AG09319 (cell line): ENCODE measurements at regions not wholly inside any gene's neighbourhood (a gene's known extent, or its start where the extent isn't known, plus 50 kb on each side); places are given as distances from the start of the nearest gene placed in this dataset.

Experiments
- DNase-seq: peaks from one replicate; pipeline ENCODE4 v3.0.0-alpha.2; 2010; ENCODE audit warnings: low read depth; ENCODE audit errors: extremely low read depth
- CTCF ChIP-seq: IDR thresholded peaks from 2 replicates; pipeline ENCODE4 v1.5.1; 2011; ENCODE audit warnings: low read depth, mild to moderate bottlenecking, inconsistent platforms, low read length, moderate library complexity

- TF ChIP-seq CTCF, result no peak
- no peak for DNase-seq
These were observed 179.1 kb upstream of the OTX2 start for GRCh38 chr14:56989359-56989758.

GRCh38 chr14:56979936-56980335 is 169.7 kb upstream of the OTX2 start:
- DNase-seq, result no peak
- TF ChIP-seq CTCF, result no peak

GRCh38 chr14:56976211-56976610 is 165.9 kb upstream of the OTX2 start:
- no peak for TF ChIP-seq CTCF
- no peak for DNase-seq

GRCh38 chr14:56975521-56975920 is 165.2 kb upstream of the OTX2 start:
- no peak for DNase-seq

DNA sequence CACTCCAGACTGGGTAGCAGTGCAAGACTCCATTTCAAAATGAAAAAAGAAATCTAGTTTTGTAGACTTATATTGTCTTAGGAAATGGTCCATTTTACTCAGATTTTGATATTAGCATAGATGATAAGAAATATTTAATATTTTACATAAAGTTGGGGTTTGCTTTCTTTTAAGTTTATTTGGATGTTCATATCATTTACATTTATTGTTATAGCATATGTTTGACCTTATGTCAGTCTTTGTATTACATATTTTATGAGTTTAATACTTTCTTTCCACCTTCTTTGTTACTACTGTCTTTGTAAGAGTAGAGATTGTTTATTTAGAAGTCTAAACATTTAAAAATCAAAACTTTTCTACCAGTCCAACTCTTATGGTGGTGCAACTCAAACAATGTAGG is 162.7 kb upstream of the OTX2 start:
- TF ChIP-seq CTCF, result no peak
- no peak for DNase-seq

More at GRCh38 chr14:56975521-56975920, 165.2 kb upstream of the OTX2 start:
- TF ChIP-seq CTCF, result no peak

DNA sequence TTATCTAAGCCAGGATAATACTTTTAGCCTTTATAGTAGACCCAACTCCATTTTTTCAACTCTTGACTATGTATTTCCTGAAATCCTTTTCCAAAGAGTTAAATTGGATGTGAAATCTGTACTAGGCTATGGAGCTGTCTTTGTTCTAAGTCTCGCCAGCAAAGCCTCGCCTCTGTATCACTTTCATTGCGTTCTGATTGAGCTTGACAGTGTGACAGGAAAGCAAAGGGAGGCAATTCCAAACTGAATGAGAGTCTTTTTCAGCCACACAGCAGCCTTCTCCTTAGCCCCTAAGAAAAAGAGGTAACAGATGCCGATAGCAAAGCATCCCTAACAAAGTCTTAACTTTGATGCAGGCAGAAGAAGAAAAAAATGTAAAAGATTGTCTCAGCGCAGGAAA is 154.6 kb upstream of the OTX2 start:
- TF ChIP-seq CTCF, result no peak

GRCh38 chr14:56963381-56963780 is 153.1 kb upstream of the OTX2 start:
- no peak for TF ChIP-seq CTCF
- no peak for DNase-seq

More for the DNA sequence above, 154.6 kb upstream of the OTX2 start:
- no peak for DNase-seq
